Body of pancreas (tissue), 4 donors: ENCODE measurements at regions not wholly inside any gene's neighbourhood (a gene's known extent, or its start where the extent isn't known, plus 50 kb on each side); places are given as distances from the start of the nearest gene placed in this dataset.

ENCODE experiments used
- POLR2A ChIP-seq, 3 donors: fragments of 450-650 bp; IDR thresholded peaks; one replicate each; pipeline ENCODE4 v1.6.1; 2016; ENCODE audit warnings: antibody characterized with exemption in 3 of 3, mild to moderate bottlenecking in 2 of 3
- TF ChIP-seq, protein P1 (sequence below), 7 experiments: fragments of 450-650 bp in 4 of 7; fragments of 200-600 bp in 3 of 7; sonication (generic) in 3 of 7; IDR thresholded peaks; one replicate each; pipeline ENCODE4 v1.5.1; 2016 to 2019; ENCODE audit warnings: antibody characterized with exemption in 7 of 7

DNA sequence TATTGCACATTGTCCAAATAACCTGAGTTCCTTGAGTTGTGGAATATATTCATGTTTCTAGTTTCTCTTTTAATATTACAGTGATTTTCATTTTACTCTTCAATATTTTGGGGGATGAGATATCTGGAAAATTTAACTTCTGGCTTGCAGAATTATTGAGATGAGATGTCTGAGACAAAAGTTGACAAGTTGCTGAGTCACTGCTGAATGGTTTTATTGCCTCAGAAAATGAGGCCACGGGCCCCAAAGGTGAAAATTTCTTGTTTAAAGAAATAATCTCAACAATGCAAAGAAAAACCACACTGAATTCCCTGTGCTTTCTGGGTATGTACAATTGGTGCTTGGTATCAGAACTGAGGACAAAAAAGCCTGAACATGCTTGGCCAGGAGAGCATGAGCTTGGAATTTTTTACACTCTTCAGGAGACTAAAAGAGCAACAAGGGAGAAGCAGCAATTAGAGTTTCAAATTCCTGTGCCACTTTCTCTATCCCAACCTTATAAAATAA, 129.2 kb upstream of the TOM1L1 start:
- no peak for TF ChIP-seq POLR2A (IDR thresholded peaks at IDR 0.05)
- TF ChIP-seq, protein P1, sequence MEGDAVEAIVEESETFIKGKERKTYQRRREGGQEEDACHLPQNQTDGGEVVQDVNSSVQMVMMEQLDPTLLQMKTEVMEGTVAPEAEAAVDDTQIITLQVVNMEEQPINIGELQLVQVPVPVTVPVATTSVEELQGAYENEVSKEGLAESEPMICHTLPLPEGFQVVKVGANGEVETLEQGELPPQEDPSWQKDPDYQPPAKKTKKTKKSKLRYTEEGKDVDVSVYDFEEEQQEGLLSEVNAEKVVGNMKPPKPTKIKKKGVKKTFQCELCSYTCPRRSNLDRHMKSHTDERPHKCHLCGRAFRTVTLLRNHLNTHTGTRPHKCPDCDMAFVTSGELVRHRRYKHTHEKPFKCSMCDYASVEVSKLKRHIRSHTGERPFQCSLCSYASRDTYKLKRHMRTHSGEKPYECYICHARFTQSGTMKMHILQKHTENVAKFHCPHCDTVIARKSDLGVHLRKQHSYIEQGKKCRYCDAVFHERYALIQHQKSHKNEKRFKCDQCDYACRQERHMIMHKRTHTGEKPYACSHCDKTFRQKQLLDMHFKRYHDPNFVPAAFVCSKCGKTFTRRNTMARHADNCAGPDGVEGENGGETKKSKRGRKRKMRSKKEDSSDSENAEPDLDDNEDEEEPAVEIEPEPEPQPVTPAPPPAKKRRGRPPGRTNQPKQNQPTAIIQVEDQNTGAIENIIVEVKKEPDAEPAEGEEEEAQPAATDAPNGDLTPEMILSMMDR (IDR thresholded peaks at IDR 0.05): no peak
